ENCODE measurements at regions not wholly inside any gene's neighbourhood (a gene's known extent, or its start where the extent isn't known, plus 50 kb on each side); places are given as distances from the start of the nearest gene placed in this dataset.

DNA sequence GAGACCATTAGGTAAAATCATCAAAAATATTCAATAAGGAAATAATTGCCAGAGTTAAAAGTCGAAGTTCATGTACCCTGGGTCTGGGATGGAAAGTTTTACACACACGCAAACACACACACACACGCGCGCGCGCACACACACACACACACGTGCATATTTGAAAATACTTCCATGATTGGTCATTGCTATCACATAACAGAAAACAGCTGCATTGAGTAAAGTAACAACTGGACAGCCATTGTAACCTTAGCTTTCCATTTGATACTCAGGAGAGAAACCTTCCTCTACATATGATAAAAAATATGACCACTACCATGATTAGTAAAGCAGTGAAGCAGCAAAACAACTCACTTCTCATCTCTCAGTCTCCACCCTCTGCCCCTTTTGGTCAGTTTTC, 490.0 kb upstream of the SGCG start (continued):
- TF ChIP-seq CHD7 (IDR thresholded peaks at IDR 0.05; ENCODE audit: insufficient replicate concordance, low read length) (no peak), EP300 (IDR thresholded peaks at IDR 0.05; ENCODE audit: borderline replicate concordance in 1 of 2, low read depth in 2 of 2, low read length in 2 of 2) (no peak), TAF7 (optimal IDR thresholded peaks at IDR 0.05; ENCODE audit: borderline replicate concordance, low read depth, low read length) (no peak), MAFK (IDR thresholded peaks at IDR 0.05; ENCODE audit: low read depth, low read length) (no peak), CHD2 (IDR thresholded peaks at IDR 0.05; ENCODE audit: low read length) (no peak), BACH1 (IDR thresholded peaks at IDR 0.05; ENCODE audit: low read length) (no peak), EGR1 (IDR thresholded peaks at IDR 0.05; ENCODE audit: borderline replicate concordance, low read depth, low read length) (no peak), RXRA (IDR thresholded peaks at IDR 0.05; ENCODE audit: insufficient read depth, low read depth, low read length) (no peak), SRF (IDR thresholded peaks at IDR 0.05; ENCODE audit: low read depth, low read length) (no peak), PHF8 (conservative IDR thresholded peaks at IDR 0.05; ENCODE audit: low read depth, low read length) (no peak), CBX5 (IDR thresholded peaks at IDR 0.05; ENCODE audit: low read depth, low read length) (no peak), SP2 (IDR thresholded peaks at IDR 0.05; ENCODE audit: low read length) (no peak), CHD1 (IDR thresholded peaks at IDR 0.05; ENCODE audit: low read depth, low read length) (no peak)
